ENCODE measurements at regions not wholly inside any gene's neighbourhood (a gene's known extent, or its start where the extent isn't known, plus 50 kb on each side); places are given as distances from the start of the nearest gene placed in this dataset.
"Not testable (repeated sequence)": the region's sequence is repeated elsewhere in the genome, so short reads cannot be mapped to it uniquely, and the experiment has no call there.

DNA sequence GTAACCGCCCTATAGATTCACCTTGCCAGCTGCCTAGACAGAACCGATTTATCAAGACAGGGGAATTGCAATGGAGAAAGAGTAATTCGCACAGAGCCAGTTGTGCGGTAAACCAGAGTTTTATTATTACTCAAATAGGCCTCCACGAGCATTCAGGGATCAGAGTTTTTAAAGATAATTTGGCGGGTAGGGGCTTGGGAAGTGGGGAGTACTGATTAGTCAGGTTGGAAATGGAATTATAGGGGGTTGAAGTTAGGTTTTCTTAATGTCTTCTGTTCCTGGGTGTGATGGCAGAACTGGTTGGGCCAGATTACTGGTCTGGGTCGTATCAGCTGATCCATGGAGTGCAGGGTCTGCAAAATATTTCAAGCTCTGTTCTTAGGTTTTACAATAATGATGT is 756.9 kb upstream of the ADGRB3 start:
- H3K9me3 ChIP-seq; H3K4me1 ChIP-seq; in situ Hi-C loops (cut with MboI; ENCODE audit: low pct_ligation_motif_present in 1 of 4, low pct_unique_long_range_greater_than_20kb in 1 of 4, low sequenced_read_pairs in 3 of 4); intact Hi-C loops (cut with DNase I; ENCODE audit: low total_unique reads); DNase-seq; H3K4me3 ChIP-seq; H3K36me3 ChIP-seq; H3K27ac ChIP-seq; H3K27me3 ChIP-seq: not testable (repeated sequence)
- 85 to 87% methylated on average over 6 to 7 of the region's 7 CpGs for WGBS, 2 donors (ENCODE audit: low coverage in 1 of 2)

DNA sequence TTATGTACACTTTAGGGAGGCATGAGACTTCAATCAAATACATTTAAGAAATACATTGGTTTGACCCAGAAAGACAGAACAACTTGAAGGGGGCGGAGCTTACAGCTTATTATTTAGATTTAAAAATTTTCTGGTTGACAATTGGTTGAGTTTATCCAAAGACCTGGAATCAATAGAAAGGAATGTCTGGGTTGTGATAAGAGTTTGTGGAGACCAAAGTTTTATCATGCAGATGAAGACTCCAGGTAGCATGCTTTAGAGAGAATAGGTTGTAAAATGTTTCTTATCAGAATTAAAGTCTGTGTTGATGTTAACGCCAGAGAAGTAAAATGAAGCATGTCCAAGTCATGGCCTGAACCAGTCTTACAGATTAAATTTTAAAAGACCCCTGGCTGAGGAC is 757.8 kb upstream of the ADGRB3 start:
- H3K36me3 ChIP-seq: no peaks in the 10 kb centered on the region
- 60 to 75% methylated on average over 1 to 2 of the region's 2 CpGs for WGBS, 2 donors (ENCODE audit: low coverage in 1 of 2)
- no peaks in the 10 kb centered on the region for H3K27me3 ChIP-seq
- no peak for TF ChIP-seq EP300 (IDR thresholded peaks at IDR 0.05; ENCODE audit: low read depth)
- no peak for DNase-seq
- intact Hi-C loops (cut with DNase I; ENCODE audit: low total_unique reads): no loop called here
- H3K4me1 ChIP-seq: no peaks in the 10 kb centered on the region
- no peaks in the 10 kb centered on the region for H3K9me3 ChIP-seq
- no peak overlapping the region for H3K27ac ChIP-seq
- H3K4me3 ChIP-seq: no peak overlapping the region
- in situ Hi-C loops (cut with MboI; ENCODE audit: low pct_ligation_motif_present in 1 of 4, low pct_unique_long_range_greater_than_20kb in 1 of 4, low sequenced_read_pairs in 3 of 4): no loop called here

DNA sequence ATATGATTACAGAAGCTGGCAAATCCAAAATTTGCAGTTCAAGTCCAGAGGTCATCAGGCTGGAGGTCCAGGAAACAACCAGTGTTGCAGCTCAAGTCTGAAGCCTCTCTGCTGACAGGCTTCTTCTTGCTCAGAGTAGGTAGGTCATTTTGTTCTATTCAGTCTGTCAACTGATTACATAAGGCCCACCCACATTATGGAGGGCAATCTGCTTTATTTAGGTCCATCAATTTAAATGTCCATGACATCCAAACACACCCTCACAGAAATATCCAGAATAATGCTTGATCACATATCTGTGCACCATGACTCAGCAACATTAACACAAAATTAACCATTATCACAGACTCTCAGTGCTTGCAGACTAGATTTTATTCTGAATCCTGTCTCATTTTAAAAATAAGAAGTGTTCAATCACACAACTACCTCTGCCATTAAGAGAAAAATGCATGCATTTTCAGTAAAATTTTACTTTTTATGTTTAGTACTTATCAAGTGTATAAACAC is 759.2 kb upstream of the ADGRB3 start:
- no peaks in the 10 kb centered on the region for H3K9me3 ChIP-seq
- no peaks in the 10 kb centered on the region for H3K27me3 ChIP-seq
- in situ Hi-C loops (cut with MboI; ENCODE audit: low pct_ligation_motif_present in 1 of 4, low pct_unique_long_range_greater_than_20kb in 1 of 4, low sequenced_read_pairs in 3 of 4) (no loop called here), intact Hi-C loops (cut with DNase I; ENCODE audit: low total_unique reads) (no loop called here)
- no peaks in the 10 kb centered on the region for H3K4me1 ChIP-seq
- no peaks in the 10 kb centered on the region for H3K36me3 ChIP-seq
- no peak for TF ChIP-seq EP300 (IDR thresholded peaks at IDR 0.05; ENCODE audit: low read depth)
- TF ChIP-seq, protein P1, sequence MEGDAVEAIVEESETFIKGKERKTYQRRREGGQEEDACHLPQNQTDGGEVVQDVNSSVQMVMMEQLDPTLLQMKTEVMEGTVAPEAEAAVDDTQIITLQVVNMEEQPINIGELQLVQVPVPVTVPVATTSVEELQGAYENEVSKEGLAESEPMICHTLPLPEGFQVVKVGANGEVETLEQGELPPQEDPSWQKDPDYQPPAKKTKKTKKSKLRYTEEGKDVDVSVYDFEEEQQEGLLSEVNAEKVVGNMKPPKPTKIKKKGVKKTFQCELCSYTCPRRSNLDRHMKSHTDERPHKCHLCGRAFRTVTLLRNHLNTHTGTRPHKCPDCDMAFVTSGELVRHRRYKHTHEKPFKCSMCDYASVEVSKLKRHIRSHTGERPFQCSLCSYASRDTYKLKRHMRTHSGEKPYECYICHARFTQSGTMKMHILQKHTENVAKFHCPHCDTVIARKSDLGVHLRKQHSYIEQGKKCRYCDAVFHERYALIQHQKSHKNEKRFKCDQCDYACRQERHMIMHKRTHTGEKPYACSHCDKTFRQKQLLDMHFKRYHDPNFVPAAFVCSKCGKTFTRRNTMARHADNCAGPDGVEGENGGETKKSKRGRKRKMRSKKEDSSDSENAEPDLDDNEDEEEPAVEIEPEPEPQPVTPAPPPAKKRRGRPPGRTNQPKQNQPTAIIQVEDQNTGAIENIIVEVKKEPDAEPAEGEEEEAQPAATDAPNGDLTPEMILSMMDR (IDR thresholded peaks at IDR 0.05): no peak
- no peak for TF ChIP-seq POLR2AphosphoS5 (IDR thresholded peaks at IDR 0.05)
- no peak for TF ChIP-seq POLR2A (IDR thresholded peaks at IDR 0.05)
- no peak overlapping the region for H3K4me3 ChIP-seq
- no peak overlapping the region for H3K27ac ChIP-seq
- no peak for DNase-seq

DNA sequence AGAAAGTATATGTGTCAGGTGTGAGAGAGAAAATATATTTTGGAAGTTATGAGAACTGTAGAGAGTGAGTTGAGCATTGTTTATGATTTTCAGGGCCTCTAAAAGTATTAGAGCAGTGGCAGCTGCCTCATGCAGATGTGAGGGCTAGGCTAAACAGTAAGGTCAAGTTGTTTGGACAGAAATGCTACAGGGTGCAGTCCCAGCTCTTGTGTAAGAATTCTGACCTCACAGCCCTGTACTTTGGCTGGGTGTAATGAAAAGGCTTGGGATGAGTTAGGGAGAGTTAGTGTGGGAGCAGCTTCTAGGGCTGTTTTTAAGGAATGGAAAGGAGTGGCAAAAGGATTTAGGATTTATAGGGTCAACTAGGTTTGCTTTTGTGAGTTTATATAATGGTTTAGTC is 764.8 kb upstream of the ADGRB3 start:
- Histone ChIP-seq H3K4me3 (no peak overlapping the region), H3K9me3 (no peaks in the 10 kb centered on the region), H3K4me1 (no peaks in the 10 kb centered on the region), H3K27ac (no peak overlapping the region), H3K27me3 (no peaks in the 10 kb centered on the region), H3K36me3 (no peaks in the 10 kb centered on the region)
- no peak for DNase-seq
- no peak for TF ChIP-seq POLR2AphosphoS5 (IDR thresholded peaks at IDR 0.05)
- no peak for TF ChIP-seq EP300 (IDR thresholded peaks at IDR 0.05; ENCODE audit: low read depth)
- TF ChIP-seq POLR2A (IDR thresholded peaks at IDR 0.05): no peak
- TF ChIP-seq, protein P1 (IDR thresholded peaks at IDR 0.05): no peak
- intact Hi-C loops (cut with DNase I; ENCODE audit: low total_unique reads) (no loop called here), in situ Hi-C loops (cut with MboI; ENCODE audit: low pct_ligation_motif_present in 1 of 4, low pct_unique_long_range_greater_than_20kb in 1 of 4, low sequenced_read_pairs in 3 of 4) (no loop called here)

DNA sequence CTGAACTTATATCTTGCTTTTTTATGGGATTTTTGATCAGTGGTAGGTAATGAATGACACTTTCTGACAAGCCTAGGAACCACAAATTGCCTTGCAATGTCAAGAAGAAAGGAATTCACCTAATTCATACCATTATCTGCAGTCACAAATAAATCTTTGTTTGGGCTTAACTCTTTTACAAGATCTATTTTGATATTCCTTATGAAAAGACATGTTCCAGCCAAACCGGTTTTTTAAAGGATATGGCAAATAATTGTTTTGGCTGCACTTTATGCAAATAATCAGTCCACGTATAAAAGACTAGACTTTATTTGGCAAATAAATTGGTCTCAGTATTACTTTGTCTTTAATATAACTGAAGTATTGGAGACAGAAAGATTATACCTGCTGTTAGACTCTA is 771.7 kb upstream of the ADGRB3 start:
- no peaks in the 10 kb centered on the region for H3K36me3 ChIP-seq
- DNase-seq: no peak
- in situ Hi-C loops (cut with MboI; ENCODE audit: low pct_ligation_motif_present in 1 of 4, low pct_unique_long_range_greater_than_20kb in 1 of 4, low sequenced_read_pairs in 3 of 4): no loop called here
- no peaks in the 10 kb centered on the region for H3K9me3 ChIP-seq
- no peak overlapping the region for H3K27ac ChIP-seq
- no peaks in the 10 kb centered on the region for H3K4me1 ChIP-seq
- TF ChIP-seq, protein P1 (IDR thresholded peaks at IDR 0.05): no peak
- TF ChIP-seq EP300 (IDR thresholded peaks at IDR 0.05; ENCODE audit: low read depth): no peak
- H3K27me3 ChIP-seq: no peaks in the 10 kb centered on the region
- WGBS, 2 donors (ENCODE audit: low coverage in 1 of 2): 62 to 69% methylated on average over 2 of the region's 2 CpGs
- no peak overlapping the region for H3K4me3 ChIP-seq
- intact Hi-C loops (cut with DNase I; ENCODE audit: low total_unique reads): no loop called here
